ENCODE measurements at regions not wholly inside any gene's neighbourhood (a gene's known extent, or its start where the extent isn't known, plus 50 kb on each side); places are given as distances from the start of the nearest gene placed in this dataset.
"Not testable (repeated sequence)": the region's sequence is repeated elsewhere in the genome, so short reads cannot be mapped to it uniquely, and the experiment has no call there.

GRCh38 chr7:32739749-32740148, 151.8 kb downstream of the KBTBD2 start:
- not testable (repeated sequence) for TF ChIP-seq CTCF (IDR thresholded peaks at IDR 0.05; ENCODE audit: insufficient read depth, low read length); REST (IDR thresholded peaks at IDR 0.05; ENCODE audit: insufficient replicate concordance, low read depth); POLR2AphosphoS5 (IDR thresholded peaks at IDR 0.05; ENCODE audit: low read depth); SPI1 (IDR thresholded peaks at IDR 0.05; ENCODE audit: borderline replicate concordance, low read depth); GABPA (IDR thresholded peaks at IDR 0.05; ENCODE audit: low read depth)

Data from HL-60 (cell line).